Upper lobe of right lung (tissue), 1 donor: ENCODE measurements at regions not wholly inside any gene's neighbourhood (a gene's known extent, or its start where the extent isn't known, plus 50 kb on each side); places are given as distances from the start of the nearest gene placed in this dataset.

ENCODE experiments used
- ATAC-seq: fragments of 200-7000 bp; cut with Tn5 transposase; one replicate; pipeline ENCODE4 v1.9.1; 2020; ENCODE audit warnings: mild to moderate bottlenecking, moderate library complexity
- DNase-seq: peaks from one replicate; pipeline ENCODE4 v3.0.0-alpha.2; 2020
- H3K27ac ChIP-seq: fragments of 200-600 bp; one replicate; pipeline ENCODE4 v1.8.0; 2022
- H3K27me3 ChIP-seq: fragments of 200-600 bp; one replicate; pipeline ENCODE4 v1.8.0; 2022; ENCODE audit warnings: mild to moderate bottlenecking
- H3K36me3 ChIP-seq: fragments of 200-600 bp; one replicate; pipeline ENCODE4 v1.8.0; 2022
- H3K4me1 ChIP-seq: fragments of 200-600 bp; one replicate; pipeline ENCODE4 v1.8.0; 2022
- H3K4me3 ChIP-seq: fragments of 200-600 bp; one replicate; pipeline ENCODE4 v1.8.0; 2022; ENCODE audit warnings: mild to moderate bottlenecking
- H3K9me3 ChIP-seq: fragments of 200-600 bp; one replicate; pipeline ENCODE4 v1.8.0; 2022
- CTCF ChIP-seq: fragments of 200-600 bp; IDR thresholded peaks from one replicate; pipeline ENCODE4 v1.8.0; 2022; ENCODE audit warnings: antibody characterized with exemption
- intact Hi-C: fragments of 100-400 bp; cut with DNase I; formaldehyde crosslinking; loops from one replicate; pipeline ENCODE4 v1.11.0; 2022
- donor health status: DM: no; HTN: yes; CAD: no; lungs with severe emphysema.

DNA sequence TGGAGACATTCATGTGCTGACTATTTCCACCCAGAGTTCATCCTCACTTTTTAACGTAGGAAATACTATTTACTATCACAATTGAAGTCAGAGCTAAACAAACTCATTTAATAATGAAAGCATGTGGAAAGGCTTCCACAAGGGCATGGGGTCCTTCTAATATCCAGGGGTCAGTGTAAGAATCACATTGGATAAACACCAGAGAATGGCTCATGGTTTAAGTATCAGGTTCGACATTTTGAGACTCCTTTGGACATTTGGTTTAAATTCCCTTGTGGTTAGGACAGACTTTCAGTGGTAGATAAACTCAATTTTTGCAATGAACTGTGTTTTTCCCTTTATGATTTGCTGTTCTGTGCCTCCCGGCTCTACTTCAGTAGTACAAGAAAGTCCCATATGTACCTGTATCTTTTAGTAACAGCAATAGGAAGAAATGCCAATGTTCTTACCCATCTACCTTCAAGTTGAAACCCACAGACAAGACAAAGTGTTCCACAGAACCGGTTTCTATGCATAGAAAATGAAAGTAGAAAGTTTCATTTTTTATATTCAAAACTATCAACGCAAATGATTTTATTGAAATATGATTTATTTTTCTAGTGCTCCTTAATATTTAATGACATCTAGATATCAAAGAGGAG lies 589.0 kb upstream of the FAM241A start:
- ATAC-seq (no peak), DNase-seq (no peak)
- H3K36me3 ChIP-seq = no peaks in the 10 kb centered on the region
- H3K27me3 ChIP-seq = no peaks in the 10 kb centered on the region
- no peak overlapping the region for H3K27ac ChIP-seq
- no peaks in the 10 kb centered on the region for H3K9me3 ChIP-seq
- H3K4me3 ChIP-seq = no peak overlapping the region
- TF ChIP-seq CTCF = no peak
- intact Hi-C loops = no loop called here
- no peaks in the 10 kb centered on the region for H3K4me1 ChIP-seq

GRCh38 chr4:111556851-111557250 lies 588.4 kb upstream of the FAM241A start:
- no peaks in the 10 kb centered on the region for H3K4me1 ChIP-seq
- DNase-seq (no peak), ATAC-seq (no peak)
- TF ChIP-seq CTCF = no peak
- no peak overlapping the region for H3K4me3 ChIP-seq
- intact Hi-C loops = no loop called here
- no peaks in the 10 kb centered on the region for H3K36me3 ChIP-seq
- no peaks in the 10 kb centered on the region for H3K9me3 ChIP-seq
- H3K27me3 ChIP-seq = no peaks in the 10 kb centered on the region
- H3K27ac ChIP-seq = no peak overlapping the region

DNA sequence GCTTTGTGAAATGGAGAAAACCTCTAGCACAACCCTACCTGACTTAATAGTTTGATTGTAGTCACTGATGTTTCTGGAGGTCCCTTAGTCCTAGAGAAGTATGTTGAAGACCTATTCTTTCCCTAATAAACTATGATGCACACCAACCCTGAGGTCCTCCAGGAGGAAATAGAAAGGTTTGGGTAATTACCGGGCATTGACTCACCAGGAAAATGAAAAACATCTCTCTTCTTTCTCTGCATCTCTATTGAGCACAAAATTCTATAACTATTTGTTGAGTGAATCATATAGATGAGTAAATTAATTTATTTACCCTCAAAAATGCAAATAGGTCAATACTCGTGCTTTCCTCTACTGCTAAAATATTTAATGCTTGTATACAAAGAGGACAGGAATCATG lies 582.4 kb upstream of the FAM241A start:
- no peaks in the 10 kb centered on the region for H3K9me3 ChIP-seq
- ATAC-seq = no peak
- H3K27ac ChIP-seq = no peak overlapping the region
- TF ChIP-seq CTCF = no peak
- no peaks in the 10 kb centered on the region for H3K36me3 ChIP-seq
- no peaks in the 10 kb centered on the region for H3K4me1 ChIP-seq
- intact Hi-C loops = no loop called here
- no peak for DNase-seq
- no peak overlapping the region for H3K4me3 ChIP-seq
- no peaks in the 10 kb centered on the region for H3K27me3 ChIP-seq

GRCh38 chr4:111572470-111572869 lies 572.8 kb upstream of the FAM241A start:
- ATAC-seq (no peak), DNase-seq (no peak)
- Histone ChIP-seq H3K36me3 (no peaks in the 10 kb centered on the region), H3K4me3 (no peak overlapping the region), H3K27me3 (no peaks in the 10 kb centered on the region), H3K9me3 (no peaks in the 10 kb centered on the region), H3K27ac (no peak overlapping the region), H3K4me1 (no peaks in the 10 kb centered on the region)
- intact Hi-C loops = no loop called here
- no peak for TF ChIP-seq CTCF

- intact Hi-C loops = no loop called here
- TF ChIP-seq CTCF = no peak
Measured at GRCh38 chr4:111573386-111573785, 571.9 kb upstream of the FAM241A start.

DNA sequence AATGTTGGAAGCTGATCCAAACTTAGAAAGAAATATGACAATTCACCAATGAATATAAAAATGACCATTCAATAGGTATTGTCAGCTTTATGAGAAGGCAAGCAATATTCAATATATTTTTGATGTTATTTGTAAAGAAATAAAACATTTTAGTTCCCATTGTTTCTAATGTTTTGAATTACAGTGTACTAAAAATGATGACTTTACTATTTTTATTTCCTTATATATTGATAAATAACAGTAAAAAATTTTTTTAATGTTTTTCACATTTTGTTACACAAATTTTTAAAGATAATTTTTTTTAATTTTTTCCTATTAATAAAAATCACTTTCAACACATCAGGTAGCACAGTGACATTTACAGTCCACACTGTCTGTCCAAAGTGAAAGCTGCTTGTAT lies 565.5 kb upstream of the FAM241A start:
- Histone ChIP-seq H3K36me3 (no peaks in the 10 kb centered on the region), H3K27ac (no peak overlapping the region), H3K9me3 (no peaks in the 10 kb centered on the region), H3K4me3 (no peak overlapping the region), H3K27me3 (no peaks in the 10 kb centered on the region), H3K4me1 (no peaks in the 10 kb centered on the region)
- intact Hi-C loops = no loop called here
- ATAC-seq (no peak), DNase-seq (no peak)
- TF ChIP-seq CTCF = no peak

More at GRCh38 chr4:111573386-111573785, 571.9 kb upstream of the FAM241A start:
- no peak overlapping the region for H3K4me3 ChIP-seq
- H3K27ac ChIP-seq = no peak overlapping the region
- H3K9me3 ChIP-seq = no peaks in the 10 kb centered on the region
- H3K4me1 ChIP-seq = no peaks in the 10 kb centered on the region
- H3K27me3 ChIP-seq = no peaks in the 10 kb centered on the region
- no peak for ATAC-seq
- no peak for DNase-seq
- no peaks in the 10 kb centered on the region for H3K36me3 ChIP-seq
